ENCODE measurements at regions not wholly inside any gene's neighbourhood (a gene's known extent, or its start where the extent isn't known, plus 50 kb on each side); places are given as distances from the start of the nearest gene placed in this dataset.

GRCh38 chr5:142501890-142502289 lies 177.1 kb upstream of the SPRY4 start:
- no peak for TF ChIP-seq POLR2A (IDR thresholded peaks at IDR 0.05)
- TF ChIP-seq, protein P1, sequence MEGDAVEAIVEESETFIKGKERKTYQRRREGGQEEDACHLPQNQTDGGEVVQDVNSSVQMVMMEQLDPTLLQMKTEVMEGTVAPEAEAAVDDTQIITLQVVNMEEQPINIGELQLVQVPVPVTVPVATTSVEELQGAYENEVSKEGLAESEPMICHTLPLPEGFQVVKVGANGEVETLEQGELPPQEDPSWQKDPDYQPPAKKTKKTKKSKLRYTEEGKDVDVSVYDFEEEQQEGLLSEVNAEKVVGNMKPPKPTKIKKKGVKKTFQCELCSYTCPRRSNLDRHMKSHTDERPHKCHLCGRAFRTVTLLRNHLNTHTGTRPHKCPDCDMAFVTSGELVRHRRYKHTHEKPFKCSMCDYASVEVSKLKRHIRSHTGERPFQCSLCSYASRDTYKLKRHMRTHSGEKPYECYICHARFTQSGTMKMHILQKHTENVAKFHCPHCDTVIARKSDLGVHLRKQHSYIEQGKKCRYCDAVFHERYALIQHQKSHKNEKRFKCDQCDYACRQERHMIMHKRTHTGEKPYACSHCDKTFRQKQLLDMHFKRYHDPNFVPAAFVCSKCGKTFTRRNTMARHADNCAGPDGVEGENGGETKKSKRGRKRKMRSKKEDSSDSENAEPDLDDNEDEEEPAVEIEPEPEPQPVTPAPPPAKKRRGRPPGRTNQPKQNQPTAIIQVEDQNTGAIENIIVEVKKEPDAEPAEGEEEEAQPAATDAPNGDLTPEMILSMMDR (IDR thresholded peaks at IDR 0.05): no peak

Measured in lower leg skin (tissue), 3 donors.